Thyroid gland (tissue), 4 donors: ENCODE measurements at regions not wholly inside any gene's neighbourhood (a gene's known extent, or its start where the extent isn't known, plus 50 kb on each side); places are given as distances from the start of the nearest gene placed in this dataset.

Source experiments
- DNase-seq, 2 donors: peaks; one replicate each; pipeline ENCODE4 v3.0.0-alpha.2; 2019
- H3K27ac ChIP-seq, 3 donors: fragments of 200-600 bp; sonication (generic); 1 replicate in 2 of 3; 2 replicates in 1 of 3; pipeline ENCODE4 v1.5.1; 2016 to 2019; ENCODE audit warnings: mild to moderate bottlenecking in 1 of 3, moderate library complexity in 1 of 3
- H3K27me3 ChIP-seq: fragments of 200-600 bp; sonication (generic); one replicate; pipeline ENCODE4 v1.5.1; 2019
- H3K36me3 ChIP-seq, 2 donors: fragments of 200-600 bp; sonication (generic); one replicate each; pipeline ENCODE4 v1.5.1; 2016 to 2019
- H3K4me1 ChIP-seq, 2 donors: fragments of 200-600 bp; sonication (generic); one replicate each; pipeline ENCODE4 v1.5.1; 2017 to 2019
- H3K4me3 ChIP-seq, 3 donors: fragments of 200-600 bp; sonication (generic); replicated peaks in 1 of 3; 1 replicate in 2 of 3; 2 replicates in 1 of 3; pipeline ENCODE4 v1.5.1; 2016; ENCODE audit warnings: mild to moderate bottlenecking in 1 of 3
- H3K9me3 ChIP-seq: fragments of 200-600 bp; sonication (generic); one replicate; pipeline ENCODE4 v1.5.1; 2017
- CTCF ChIP-seq, 6 experiments: fragments of 200-600 bp in 3 of 6; fragments of 450-650 bp in 3 of 6; sonication (generic) in 3 of 6; IDR thresholded peaks; one replicate each; pipeline ENCODE4 v1.5.1; 2016 to 2019; ENCODE audit warnings: antibody characterized with exemption in 6 of 6, mild to moderate bottlenecking in 2 of 6, inconsistent platforms in 1 of 6, moderate library complexity in 1 of 6
- POLR2A ChIP-seq, 2 donors: fragments of 450-650 bp; IDR thresholded peaks; one replicate each; pipeline ENCODE4 v1.6.1; 2017; ENCODE audit warnings: antibody characterized with exemption in 2 of 2, mild to moderate bottlenecking in 2 of 2, moderate library complexity in 1 of 2
- WGBS, 2 donors: methylation state at CpG; one replicate each; pipeline ENCODE4 v1.1.5; 2017; 5-methylcytosine and 5-hydroxymethylcytosine counted together
- intact Hi-C: fragments of 100-400 bp; cut with DNase I; formaldehyde crosslinking; loops from one replicate; pipeline ENCODE4 v1.15.1; 2023

GRCh38 chr18:66300141-66300540 lies 303.7 kb downstream of the CDH19 start:
- no peak overlapping the region for H3K4me3 ChIP-seq
- H3K27me3 ChIP-seq, result no peaks in the 10 kb centered on the region
- WGBS, 2 donors, result 81% methylated on average over 5 of the region's 5 CpGs
- intact Hi-C loops, result no loop called here
- no peaks in the 10 kb centered on the region for H3K36me3 ChIP-seq
- DNase-seq, result no peak
- no peaks in the 10 kb centered on the region for H3K4me1 ChIP-seq
- H3K9me3 ChIP-seq, result no peaks in the 10 kb centered on the region
- TF ChIP-seq CTCF (IDR thresholded peaks at IDR 0.05) (no peak), POLR2A (IDR thresholded peaks at IDR 0.05) (no peak)
- no peak overlapping the region for H3K27ac ChIP-seq

DNA sequence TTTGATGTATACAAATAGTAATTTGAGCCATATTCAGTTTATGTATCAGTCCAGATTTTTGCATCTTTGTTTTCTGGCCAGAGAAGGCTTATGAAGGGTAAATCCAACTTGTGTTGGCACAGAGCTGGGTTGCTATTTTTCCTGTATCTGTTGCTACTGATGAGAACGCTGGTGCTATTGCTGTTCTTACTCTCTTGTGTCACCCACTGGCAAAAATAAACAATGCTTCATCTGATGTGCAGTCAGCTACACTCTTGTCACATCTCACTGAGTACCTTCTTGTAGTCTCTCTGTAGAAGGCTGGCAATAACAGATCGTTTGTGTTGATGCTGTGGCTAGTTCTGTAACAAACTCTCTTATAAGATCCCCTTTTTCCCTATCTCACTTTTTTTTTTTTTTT lies 323.4 kb downstream of the CDH19 start:
- no peaks in the 10 kb centered on the region for H3K27me3 ChIP-seq
- 14 to 25% methylated on average over 2 of the region's 2 CpGs for WGBS, 2 donors

DNA sequence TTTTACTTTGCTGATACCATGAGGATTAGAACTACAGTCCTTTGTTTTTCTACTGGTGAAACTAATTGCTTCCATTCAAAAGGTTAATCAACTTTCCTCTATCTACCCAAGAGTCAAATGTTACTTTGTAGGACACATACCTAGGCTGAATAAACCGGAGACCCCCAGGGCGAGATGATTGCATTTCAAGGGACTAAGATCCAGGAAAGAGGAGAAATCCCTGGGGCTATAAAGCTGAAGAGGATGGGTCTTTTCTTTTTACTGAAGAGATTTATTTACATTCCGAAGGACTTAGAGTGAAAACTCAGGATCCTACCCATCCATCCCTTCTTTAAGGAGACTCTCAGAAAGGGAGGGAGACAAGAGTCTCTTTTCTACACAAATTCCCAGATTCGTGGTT lies 331.9 kb downstream of the CDH19 start:
- DNase-seq, result no peak
- WGBS, 2 donors, result 26 to 32% methylated on average over 4 of the region's 4 CpGs
- no peaks in the 10 kb centered on the region for H3K36me3 ChIP-seq
- intact Hi-C loops, result no loop called here
- H3K27ac ChIP-seq, result no peak overlapping the region
- H3K27me3 ChIP-seq, result no peaks in the 10 kb centered on the region
- no peak overlapping the region for H3K4me3 ChIP-seq
- TF ChIP-seq POLR2A (IDR thresholded peaks at IDR 0.05) (no peak), CTCF (IDR thresholded peaks at IDR 0.05) (no peak)
- no peaks in the 10 kb centered on the region for H3K9me3 ChIP-seq
- H3K4me1 ChIP-seq, result no peaks in the 10 kb centered on the region

More for the DNA sequence above, 323.4 kb downstream of the CDH19 start:
- intact Hi-C loops, result no loop called here
- Histone ChIP-seq H3K4me1 (no peaks in the 10 kb centered on the region), H3K36me3 (no peaks in the 10 kb centered on the region), H3K4me3 (no peak overlapping the region), H3K9me3 (no peaks in the 10 kb centered on the region), H3K27ac (no peak overlapping the region)
- TF ChIP-seq CTCF (IDR thresholded peaks at IDR 0.05) (no peak), POLR2A (IDR thresholded peaks at IDR 0.05) (no peak)
- DNase-seq, result peak in 1 of 2 donors; percentile 1

DNA sequence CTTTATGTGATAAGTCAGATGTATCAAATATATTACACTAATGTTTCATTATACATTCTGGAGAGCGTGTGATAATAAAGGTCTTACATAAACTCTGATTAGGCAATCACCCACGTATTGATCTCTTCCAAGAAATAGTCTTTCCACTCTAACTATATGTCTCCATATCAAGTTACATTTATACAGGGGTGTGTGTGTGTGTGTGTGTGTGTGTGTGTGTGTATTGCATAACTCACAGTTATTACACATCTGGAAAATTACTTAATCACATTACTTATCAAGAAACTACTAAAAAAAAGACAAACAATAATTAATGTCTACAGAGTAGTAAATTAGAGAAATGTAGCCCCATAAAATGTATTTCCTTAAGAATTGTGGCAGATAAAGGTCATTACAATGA lies 339.8 kb downstream of the CDH19 start:
- no peak for DNase-seq
- Histone ChIP-seq H3K4me1 (no peaks in the 10 kb centered on the region), H3K27me3 (no peaks in the 10 kb centered on the region), H3K9me3 (no peaks in the 10 kb centered on the region), H3K4me3 (no peak overlapping the region), H3K36me3 (no peaks in the 10 kb centered on the region), H3K27ac (no peak overlapping the region)
- 80 to 85% methylated on average over 2 of the region's 2 CpGs for WGBS, 2 donors
- intact Hi-C loops, result no loop called here
- TF ChIP-seq POLR2A (IDR thresholded peaks at IDR 0.05) (no peak), CTCF (IDR thresholded peaks at IDR 0.05) (no peak)

- Histone ChIP-seq H3K4me3 (no peak overlapping the region), H3K9me3 (no peaks in the 10 kb centered on the region), H3K36me3 (no peaks in the 10 kb centered on the region), H3K4me1 (no peaks in the 10 kb centered on the region), H3K27ac (no peak overlapping the region), H3K27me3 (no peaks in the 10 kb centered on the region)
- TF ChIP-seq CTCF (IDR thresholded peaks at IDR 0.05) (no peak), POLR2A (IDR thresholded peaks at IDR 0.05) (no peak)
- DNase-seq, result no peak
- WGBS, 2 donors, result 93 to 95% methylated on average over 5 of the region's 5 CpGs
- intact Hi-C loops, result no loop called here
Measured at GRCh38 chr18:66254121-66254520, 349.8 kb downstream of the CDH19 start.
